ENCODE measurements at regions not wholly inside any gene's neighbourhood (a gene's known extent, or its start where the extent isn't known, plus 50 kb on each side); places are given as distances from the start of the nearest gene placed in this dataset.

DNA sequence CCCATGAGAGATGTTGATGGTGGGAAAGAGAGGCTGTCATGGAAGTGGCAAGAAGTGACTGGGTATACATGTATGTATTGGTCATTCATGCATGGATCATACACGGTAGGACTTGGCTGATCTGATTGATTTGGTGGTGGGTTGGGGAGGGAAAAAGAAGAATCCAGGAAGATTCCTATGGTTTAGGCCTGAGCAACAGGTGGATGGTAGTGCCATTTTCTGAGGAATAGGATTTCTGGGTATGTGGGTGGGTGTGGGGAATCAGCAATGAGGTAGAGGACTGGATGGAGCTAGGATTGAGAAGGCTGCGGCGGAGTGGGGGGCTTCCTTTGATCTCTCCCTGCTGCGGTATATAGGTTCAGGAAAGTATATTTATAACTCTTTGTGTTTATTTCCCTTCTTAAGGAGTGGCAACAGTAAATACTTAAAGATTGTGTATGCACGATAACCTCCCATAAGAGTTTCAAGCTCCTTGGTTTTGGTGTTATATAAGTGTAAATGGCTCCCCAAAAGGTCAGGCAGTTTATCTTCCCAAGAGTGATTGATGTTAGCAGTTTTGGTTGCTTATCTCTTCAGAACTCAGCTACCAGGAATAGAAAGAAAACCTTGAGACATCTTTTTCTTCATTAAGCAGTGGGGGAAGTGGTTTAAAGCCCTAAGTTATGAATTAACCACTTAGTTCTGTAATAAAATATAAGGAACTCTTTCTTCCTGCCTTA lies 100.1 kb downstream of the LSMEM1 start (continued):
- TF ChIP-seq PBX2 (CRISPR knock-in tag; IDR thresholded peaks at IDR 0.05; ENCODE audit: low read depth) (no peak), PBX2 (tag; conservative IDR thresholded peaks at IDR 0.05; ENCODE audit: low read depth) (peak; percentile 58), SAFB (IDR thresholded peaks at IDR 0.05; ENCODE audit: borderline replicate concordance, low read depth, low read length) (no peak)

- H3K4me3 ChIP-seq: no peak overlapping the region
- H3K27me3 ChIP-seq (ENCODE audit: control insufficient read depth in 2 of 2, insufficient read depth in 2 of 2, low read length in 2 of 2): 0 out of 5 replicates have a peak, but pooled peaks cover 0 to 4% of the 10 kb centered on the region in 2 experiments
- intact Hi-C loops (cut with micrococcal nuclease): no loop called here
- no peaks in the 10 kb centered on the region for H4K20me1 ChIP-seq (replicated peaks; ENCODE audit: control insufficient read depth, insufficient read depth, low read length)
- no peak overlapping the region for H3K27ac ChIP-seq (ENCODE audit: extremely low read depth, low read depth, low read length)
- H3K4me1 ChIP-seq (replicated peaks in 1 of 2; ENCODE audit: control insufficient read depth in 2 of 2, insufficient read depth in 2 of 2, low read length in 2 of 2): no peaks in the 10 kb centered on the region
- POLR2A ChIA-PET: interaction anchor here (0.6 to 0.9 kb wide), 2 partner anchors 18 to 235 kb away, joined by 3 read pairs; no protein-coding TSS in a partner anchor
- H3K9me1 ChIP-seq (ENCODE audit: control insufficient read depth, insufficient read depth, low read length): no peaks in the 10 kb centered on the region
- CTCF ChIA-PET (ENCODE audit: low intra/inter-chr PET ratio): no interaction called here
- FAIRE-seq: no peak
- no peaks in the 10 kb centered on the region for H3K79me2 ChIP-seq (ENCODE audit: control insufficient read depth, insufficient read depth, low read length)
- in situ Hi-C loops (cut with MboI): no loop called here
- TF ChIP-seq ZNF274 (IDR thresholded peaks at IDR 0.05; ENCODE audit: borderline replicate concordance, low read depth, low read length) (no peak), TCF3 (CRISPR knock-in tag; IDR thresholded peaks at IDR 0.05) (no peak), SIN3B (IDR thresholded peaks at IDR 0.05; ENCODE audit: low read depth) (no peak), ZC3H8 (IDR thresholded peaks at IDR 0.05) (no peak), HOXB6 (CRISPR knock-in tag; IDR thresholded peaks at IDR 0.05; ENCODE audit: borderline replicate concordance) (no peak), ZNF449 (CRISPR knock-in tag; IDR thresholded peaks at IDR 0.05) (no peak), CXXC5 (CRISPR knock-in tag; IDR thresholded peaks at IDR 0.05) (no peak), MYC (IDR thresholded peaks at IDR 0.05; ENCODE audit: low read depth, low read length) (no peak), MYC (CRISPR knock-in tag; IDR thresholded peaks at IDR 0.05; ENCODE audit: borderline replicate concordance, low read depth) (no peak), PTTG1 (tag; IDR thresholded peaks at IDR 0.05; ENCODE audit: low read depth) (no peak), GATAD2A (IDR thresholded peaks at IDR 0.05) (no peak)
- DNase-seq (ENCODE audit: extremely low read depth in 1 of 4, low spot score in 3 of 4): no peak
- no peak for ATAC-seq
- no peaks in the 10 kb centered on the region for H3K36me3 ChIP-seq (ENCODE audit: control insufficient read depth, insufficient read depth, low read length)
- no peak overlapping the region for H3K9ac ChIP-seq (ENCODE audit: insufficient read depth in 1 of 2, low read depth in 2 of 2, low read length in 2 of 2)
- no peak overlapping the region for H3K4me2 ChIP-seq (ENCODE audit: insufficient read depth, low read length)
- no TSS peak for BruUV-seq (replicated peaks)
- H2AFZ ChIP-seq (ENCODE audit: low read depth, low read length): no peak overlapping the region
- no peaks in the 10 kb centered on the region; the same call in none of the 2 replicates for H3K9me3 ChIP-seq (replicated peaks; ENCODE audit: control insufficient read depth, insufficient read depth, low read depth, low read length)
Measured at GRCh38 chr7:112581529-112581928, 100.7 kb downstream of the LSMEM1 start.
